Nephron (organoid): ENCODE measurements at regions not wholly inside any gene's neighbourhood (a gene's known extent, or its start where the extent isn't known, plus 50 kb on each side); places are given as distances from the start of the nearest gene placed in this dataset.
A peak's percentile ranks its signal among the peaks of the same experiment; 100 is the strongest.

Source experiments
- H3K27ac Mint-ChIP-seq, 3 experiments: 2 replicates each; pipeline ENCODE4 v1.8.0; 2020; ENCODE audit warnings: mixed read lengths in 3 of 3, mild to moderate bottlenecking in 2 of 3, moderate library complexity in 1 of 3
- H3K27me3 Mint-ChIP-seq: 2 replicates; pipeline ENCODE4 v1.8.0; 2021; ENCODE audit warnings: low read depth, mild to moderate bottlenecking, moderate library complexity, mixed read lengths
- H3K36me3 Mint-ChIP-seq: 2 replicates; pipeline ENCODE4 v1.8.0; 2020; ENCODE audit warnings: low read depth, mixed read lengths
- H3K4me1 Mint-ChIP-seq: 2 replicates; pipeline ENCODE4 v1.8.0; 2020; ENCODE audit warnings: mixed read lengths
- H3K4me3 Mint-ChIP-seq, 3 experiments: 2 replicates each; pipeline ENCODE4 v1.8.0; 2020; ENCODE audit warnings: mild to moderate bottlenecking in 3 of 3, mixed read lengths in 3 of 3, moderate library complexity in 2 of 3
- H3K9me3 Mint-ChIP-seq: 2 replicates; pipeline ENCODE4 v1.8.0; 2020; ENCODE audit warnings: mixed read lengths
- TF ChIP-seq, protein P1 (sequence below), 3 experiments: fragments of 200-600 bp; sonication (generic); IDR thresholded peaks; one replicate each; pipeline ENCODE4 v1.5.0; 2021; ENCODE audit warnings: antibody characterized with exemption in 3 of 3; ENCODE audit not compliant: unreplicated experiment in 3 of 3

- TF ChIP-seq, protein P1, sequence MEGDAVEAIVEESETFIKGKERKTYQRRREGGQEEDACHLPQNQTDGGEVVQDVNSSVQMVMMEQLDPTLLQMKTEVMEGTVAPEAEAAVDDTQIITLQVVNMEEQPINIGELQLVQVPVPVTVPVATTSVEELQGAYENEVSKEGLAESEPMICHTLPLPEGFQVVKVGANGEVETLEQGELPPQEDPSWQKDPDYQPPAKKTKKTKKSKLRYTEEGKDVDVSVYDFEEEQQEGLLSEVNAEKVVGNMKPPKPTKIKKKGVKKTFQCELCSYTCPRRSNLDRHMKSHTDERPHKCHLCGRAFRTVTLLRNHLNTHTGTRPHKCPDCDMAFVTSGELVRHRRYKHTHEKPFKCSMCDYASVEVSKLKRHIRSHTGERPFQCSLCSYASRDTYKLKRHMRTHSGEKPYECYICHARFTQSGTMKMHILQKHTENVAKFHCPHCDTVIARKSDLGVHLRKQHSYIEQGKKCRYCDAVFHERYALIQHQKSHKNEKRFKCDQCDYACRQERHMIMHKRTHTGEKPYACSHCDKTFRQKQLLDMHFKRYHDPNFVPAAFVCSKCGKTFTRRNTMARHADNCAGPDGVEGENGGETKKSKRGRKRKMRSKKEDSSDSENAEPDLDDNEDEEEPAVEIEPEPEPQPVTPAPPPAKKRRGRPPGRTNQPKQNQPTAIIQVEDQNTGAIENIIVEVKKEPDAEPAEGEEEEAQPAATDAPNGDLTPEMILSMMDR (IDR thresholded peaks at IDR 0.05; ENCODE audit: unreplicated experiment in 3 of 3) = no peak
- H3K4me3 Mint-ChIP-seq = no peak overlapping the region
- H3K27me3 Mint-ChIP-seq = peaks cover 8% of the 10 kb centered on the region
- H3K9me3 Mint-ChIP-seq = no peaks in the 10 kb centered on the region
- H3K4me1 Mint-ChIP-seq = peaks cover 28% of the 10 kb centered on the region
- H3K36me3 Mint-ChIP-seq = no peaks in the 10 kb centered on the region
- H3K27ac Mint-ChIP-seq = no peak overlapping the region
Measured at GRCh38 chr21:35316933-35317332, 267.8 kb upstream of the RUNX1 start.

- Mint-ChIP-seq H3K27ac (no peak overlapping the region), H3K9me3 (no peaks in the 10 kb centered on the region), H3K4me3 (no peak overlapping the region), H3K27me3 (peaks cover 8% of the 10 kb centered on the region), H3K36me3 (no peaks in the 10 kb centered on the region), H3K4me1 (peaks cover 28% of the 10 kb centered on the region)
- TF ChIP-seq, protein P1 (IDR thresholded peaks at IDR 0.05; ENCODE audit: unreplicated experiment in 3 of 3) = no peak
Measured at GRCh38 chr21:35316456-35316855, 267.4 kb upstream of the RUNX1 start.

- Mint-ChIP-seq H3K9me3 (no peaks in the 10 kb centered on the region), H3K4me1 (peaks cover 22% of the 10 kb centered on the region), H3K27me3 (peaks cover 3% of the 10 kb centered on the region), H3K27ac (no peak overlapping the region), H3K4me3 (no peak overlapping the region), H3K36me3 (no peaks in the 10 kb centered on the region)
- TF ChIP-seq, protein P1 (IDR thresholded peaks at IDR 0.05; ENCODE audit: unreplicated experiment in 3 of 3) = no peak
Measured at GRCh38 chr21:35314857-35315582, 265.9 kb upstream of the RUNX1 start.

GRCh38 chr21:35311985-35312384 lies 262.9 kb upstream of the RUNX1 start:
- peaks cover 3% of the 10 kb centered on the region for H3K27me3 Mint-ChIP-seq
- H3K9me3 Mint-ChIP-seq = peaks cover 5% of the 10 kb centered on the region
- no peaks in the 10 kb centered on the region for H3K36me3 Mint-ChIP-seq

DNA sequence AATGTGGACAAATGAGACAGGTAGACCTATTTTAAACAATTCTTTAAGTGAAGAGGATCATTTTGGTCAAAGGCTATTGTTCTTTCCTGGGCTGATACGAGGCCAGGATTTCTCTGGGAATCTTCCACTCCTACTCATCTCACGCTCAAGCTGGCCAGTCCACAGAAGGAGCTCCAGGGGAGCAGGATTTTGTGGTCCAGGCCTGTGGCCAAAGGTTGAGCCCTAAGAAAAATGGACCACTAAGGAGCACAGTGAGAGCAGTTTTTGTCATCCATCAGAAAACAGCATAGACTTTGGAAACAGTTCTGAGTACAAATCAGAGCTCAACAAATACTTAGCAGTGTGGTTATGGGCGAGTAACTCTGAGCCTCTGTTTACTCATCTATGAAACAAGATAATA lies 260.2 kb upstream of the RUNX1 start:
- H3K9me3 Mint-ChIP-seq = peaks cover 5% of the 10 kb centered on the region
- H3K4me1 Mint-ChIP-seq = peaks cover 16% of the 10 kb centered on the region
- no peaks in the 10 kb centered on the region for H3K27me3 Mint-ChIP-seq
- TF ChIP-seq, protein P1 (IDR thresholded peaks at IDR 0.05; ENCODE audit: unreplicated experiment in 3 of 3) = no peak
- no peaks in the 10 kb centered on the region for H3K36me3 Mint-ChIP-seq
- H3K4me3 Mint-ChIP-seq = no peak overlapping the region
- peak overlapping the region in 1 of 3 experiments; percentile 13 for H3K27ac Mint-ChIP-seq

More at GRCh38 chr21:35311985-35312384, 262.9 kb upstream of the RUNX1 start:
- TF ChIP-seq, protein P1 (IDR thresholded peaks at IDR 0.05; ENCODE audit: unreplicated experiment in 3 of 3) = no peak
- Mint-ChIP-seq H3K4me1 (peaks cover 34% of the 10 kb centered on the region), H3K27ac (no peak overlapping the region), H3K4me3 (no peak overlapping the region)

DNA sequence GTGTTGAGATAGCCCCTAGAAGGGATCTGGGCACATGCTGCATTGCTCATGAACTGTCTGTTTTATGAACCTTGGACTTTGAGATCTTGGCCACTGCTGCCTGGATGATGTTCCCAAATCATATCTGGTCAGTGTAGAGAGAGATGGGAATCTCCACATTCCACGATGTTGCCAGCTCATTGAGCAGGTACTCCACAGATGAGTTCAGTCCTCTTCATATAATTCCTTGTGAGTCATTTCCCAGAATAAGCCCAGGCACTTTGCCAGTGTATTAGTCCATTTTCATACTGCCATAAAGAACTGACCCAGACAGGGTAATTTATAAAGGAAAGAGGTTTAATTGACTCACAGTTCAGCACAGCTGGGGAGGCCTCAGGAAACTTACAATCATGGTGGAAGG lies 254.0 kb upstream of the RUNX1 start:
- Mint-ChIP-seq H3K4me1 (peaks cover 6% of the 10 kb centered on the region), H3K36me3 (no peaks in the 10 kb centered on the region), H3K27ac (no peak overlapping the region), H3K9me3 (no peaks in the 10 kb centered on the region), H3K4me3 (no peak overlapping the region), H3K27me3 (no peaks in the 10 kb centered on the region)
- TF ChIP-seq, protein P1 (IDR thresholded peaks at IDR 0.05; ENCODE audit: unreplicated experiment in 3 of 3) = no peak
